Natural killer cell (primary cell): ENCODE measurements at regions not wholly inside any gene's neighbourhood (a gene's known extent, or its start where the extent isn't known, plus 50 kb on each side); places are given as distances from the start of the nearest gene placed in this dataset.

Experiments used
- ATAC-seq, 3 donors: fragments of 150-1000 bp in 2 of 3; fragments of 200-7000 bp in 1 of 3; cut with Tn5 transposase; 1 replicate in 1 of 3; 2 replicates in 2 of 3; pipeline ENCODE4 v1.10.0; 2021; ENCODE audit warnings: mild to moderate bottlenecking in 2 of 3, moderate library complexity in 2 of 3
- DNase-seq, 2 donors: peaks; one replicate each; pipeline versions ENCODE4 v3.0.0 to v3.0.0-alpha.2; 2013 to 2021; ENCODE audit warnings: mixed read lengths in 1 of 2
- H3K27ac ChIP-seq: one replicate; pipeline ENCODE4 v1.5.1; 2013; ENCODE audit warnings: mild to moderate bottlenecking, low read length
- H3K27me3 ChIP-seq: one replicate; pipeline ENCODE4 v1.6.1; 2013; ENCODE audit warnings: low read length; ENCODE audit not compliant: control insufficient read depth, insufficient read depth
- H3K36me3 ChIP-seq: one replicate; pipeline ENCODE4 v1.6.1; 2013; ENCODE audit warnings: low read length; ENCODE audit not compliant: control insufficient read depth, insufficient read depth
- H3K4me1 ChIP-seq: one replicate; pipeline ENCODE4 v1.6.1; 2013; ENCODE audit warnings: low read length; ENCODE audit not compliant: control insufficient read depth, insufficient read depth
- H3K4me3 ChIP-seq: one replicate; pipeline ENCODE4 v1.5.1; 2013; ENCODE audit warnings: low read length
- H3K9me3 ChIP-seq: one replicate; pipeline ENCODE4 v1.6.1; 2013; ENCODE audit warnings: low read length; ENCODE audit not compliant: control insufficient read depth, insufficient read depth
- H3K27ac Mint-ChIP-seq, 2 donors: one replicate each; pipeline ENCODE4 v1.8.0; 2022; ENCODE audit warnings: mild to moderate bottlenecking in 2 of 2, mixed read lengths in 2 of 2, moderate library complexity in 1 of 2
- H3K27me3 Mint-ChIP-seq, 2 donors: one replicate each; pipeline ENCODE4 v1.8.0; 2022; ENCODE audit warnings: low read depth in 2 of 2, mixed read lengths in 2 of 2
- H3K36me3 Mint-ChIP-seq: one replicate; pipeline ENCODE4 v1.8.0; 2022; ENCODE audit warnings: mixed read lengths
- H3K4me1 Mint-ChIP-seq, 2 donors: one replicate each; pipeline ENCODE4 v1.8.0; 2022; ENCODE audit warnings: mixed read lengths in 2 of 2
- H3K4me3 Mint-ChIP-seq: one replicate; pipeline ENCODE4 v1.8.0; 2022; ENCODE audit warnings: mild to moderate bottlenecking, moderate library complexity, mixed read lengths
- H3K9me3 Mint-ChIP-seq, 2 donors: one replicate each; pipeline ENCODE4 v1.8.0; 2022; ENCODE audit warnings: mixed read lengths in 2 of 2
- CTCF ChIP-seq: fragments of 200-600 bp; IDR thresholded peaks from one replicate; pipeline ENCODE4 v1.8.0; 2022; ENCODE audit warnings: antibody characterized with exemption
- WGBS: methylation state at CpG from one replicate; pipeline ENCODE4 v1.1.7; 2013; ENCODE audit warnings: missing lambda C conversion rate; ENCODE audit not compliant: insufficient coverage; 5-methylcytosine and 5-hydroxymethylcytosine counted together
- intact Hi-C: fragments of 100-400 bp; cut with micrococcal nuclease; formaldehyde crosslinking; loops from one replicate; pipeline ENCODE4 v1.14.2; 2022

GRCh38 chr2:43057742-43058725, 168.4 kb downstream of the ZFP36L2 start:
- H3K27ac ChIP-seq = no peak overlapping the region
- 92% methylated on average over 18 of the region's 20 CpGs for WGBS
- Mint-ChIP-seq H3K4me1 (peaks cover 15% of the 10 kb centered on the region in 2 donors), H3K36me3 (no peaks in the 10 kb centered on the region), H3K9me3 (peaks cover 0 to 2% of the 10 kb centered on the region in 2 donors), H3K27ac (peak overlapping the region in 1 of 2 donors; percentile 62), H3K27me3 (no peaks in the 10 kb centered on the region), H3K4me3 (no peak overlapping the region)
- no peaks in the 10 kb centered on the region for H3K27me3 ChIP-seq
- DNase-seq (no peak), ATAC-seq (no peak)
- no peak for TF ChIP-seq CTCF
- intact Hi-C loops = no loop called here
- H3K9me3 ChIP-seq = no peaks in the 10 kb centered on the region
- no peak overlapping the region for H3K4me3 ChIP-seq
- peaks cover 18% of the 10 kb centered on the region for H3K4me1 ChIP-seq
- H3K36me3 ChIP-seq = no peaks in the 10 kb centered on the region

- no peaks in the 10 kb centered on the region for H3K36me3 ChIP-seq
- H3K4me1 Mint-ChIP-seq = peaks cover 15 to 17% of the 10 kb centered on the region in 2 donors
- H3K27ac Mint-ChIP-seq = no peak overlapping the region
- 86% methylated on average over 16 of the region's 16 CpGs for WGBS
- no peaks in the 10 kb centered on the region for H3K27me3 Mint-ChIP-seq
- no peak overlapping the region for H3K4me3 ChIP-seq
- ATAC-seq = no peak
- H3K9me3 Mint-ChIP-seq = peaks cover 0 to 2% of the 10 kb centered on the region in 2 donors
- H3K27me3 ChIP-seq = no peaks in the 10 kb centered on the region
- no peak for TF ChIP-seq CTCF
- H3K27ac ChIP-seq = no peak overlapping the region
- DNase-seq = no peak
- H3K9me3 ChIP-seq = no peaks in the 10 kb centered on the region
- H3K4me3 Mint-ChIP-seq = no peak overlapping the region
- intact Hi-C loops = no loop called here
- H3K36me3 Mint-ChIP-seq = no peaks in the 10 kb centered on the region
- peaks cover 18% of the 10 kb centered on the region for H3K4me1 ChIP-seq
These were observed 169.2 kb downstream of the ZFP36L2 start for GRCh38 chr2:43057026-43057741.

GRCh38 chr2:43055985-43056384, 170.4 kb downstream of the ZFP36L2 start:
- Mint-ChIP-seq H3K9me3 (no peaks in the 10 kb centered on the region), H3K4me3 (no peak overlapping the region), H3K27ac (no peak overlapping the region), H3K4me1 (peaks cover 17 to 27% of the 10 kb centered on the region in 2 donors), H3K36me3 (no peaks in the 10 kb centered on the region), H3K27me3 (no peaks in the 10 kb centered on the region)
- H3K27me3 ChIP-seq = no peaks in the 10 kb centered on the region
- TF ChIP-seq CTCF = no peak
- no peak overlapping the region for H3K27ac ChIP-seq
- H3K4me1 ChIP-seq = peaks cover 23% of the 10 kb centered on the region
- H3K36me3 ChIP-seq = no peaks in the 10 kb centered on the region
- no peak overlapping the region for H3K4me3 ChIP-seq
- DNase-seq = no peak
- intact Hi-C loops = no loop called here
- H3K9me3 ChIP-seq = no peaks in the 10 kb centered on the region
- no peak for ATAC-seq
- 70% methylated on average over 3 of the region's 3 CpGs for WGBS
